Retina (tissue), 1 donor: ENCODE measurements at regions not wholly inside any gene's neighbourhood (a gene's known extent, or its start where the extent isn't known, plus 50 kb on each side); places are given as distances from the start of the nearest gene placed in this dataset.
"Not testable (repeated sequence)": the region's sequence is repeated elsewhere in the genome, so short reads cannot be mapped to it uniquely, and the experiment has no call there.

Experiments used
- DNase-seq: peaks from one replicate; pipeline ENCODE4 v3.0.0-alpha.2; 2016

GRCh38 chr2:12434630-12435098 lies 282.1 kb upstream of the TRIB2 start:
- no peak for DNase-seq

- no peak for DNase-seq
Measured at GRCh38 chr2:12435430-12436222, 281.1 kb upstream of the TRIB2 start.

- no peak for DNase-seq
Measured at GRCh38 chr2:12436483-12436882, 280.3 kb upstream of the TRIB2 start.

GRCh38 chr2:12436935-12437561 lies 279.7 kb upstream of the TRIB2 start:
- no peak for DNase-seq

GRCh38 chr2:12440731-12441130 lies 276.0 kb upstream of the TRIB2 start:
- no peak for DNase-seq

- DNase-seq, result no peak
Measured at GRCh38 chr2:12441750-12442475, 274.8 kb upstream of the TRIB2 start.

- DNase-seq, result no peak
Measured at GRCh38 chr2:12442476-12442847, 274.3 kb upstream of the TRIB2 start.

- no peak for DNase-seq
Measured at GRCh38 chr2:12448846-12449505, 267.8 kb upstream of the TRIB2 start.

- DNase-seq, result no peak
Measured at GRCh38 chr2:12451726-12452125, 265.0 kb upstream of the TRIB2 start.

GRCh38 chr2:12452185-12452584 lies 264.6 kb upstream of the TRIB2 start:
- DNase-seq, result no peak

- DNase-seq, result no peak
Measured at GRCh38 chr2:12453731-12454130, 263.0 kb upstream of the TRIB2 start.

GRCh38 chr2:12455661-12456060 lies 261.1 kb upstream of the TRIB2 start:
- DNase-seq, result no peak

- no peak for DNase-seq
Measured at GRCh38 chr2:12456293-12457106, 260.2 kb upstream of the TRIB2 start.

- no peak for DNase-seq
Measured at GRCh38 chr2:12457831-12458230, 258.9 kb upstream of the TRIB2 start.

GRCh38 chr2:12463189-12463588 lies 253.5 kb upstream of the TRIB2 start:
- no peak for DNase-seq

- DNase-seq, result no peak
Measured at GRCh38 chr2:12465631-12466135, 251.1 kb upstream of the TRIB2 start.

- no peak for DNase-seq
Measured at GRCh38 chr2:12467303-12467702, 249.4 kb upstream of the TRIB2 start.

- no peak for DNase-seq
Measured at GRCh38 chr2:12469141-12469561, 247.6 kb upstream of the TRIB2 start.

- not testable (repeated sequence) for DNase-seq
Measured at GRCh38 chr2:12472265-12472664, 244.5 kb upstream of the TRIB2 start.

- DNase-seq, result no peak
Measured at GRCh38 chr2:12478151-12479064, 238.3 kb upstream of the TRIB2 start.

GRCh38 chr2:12479065-12479601 lies 237.6 kb upstream of the TRIB2 start:
- DNase-seq, result no peak
